PC-9 (cell line): ENCODE measurements at regions not wholly inside any gene's neighbourhood (a gene's known extent, or its start where the extent isn't known, plus 50 kb on each side); places are given as distances from the start of the nearest gene placed in this dataset.

ENCODE experiments used
- EZH2 ChIP-seq: fragments of 200-600 bp; sonication (generic); IDR thresholded peaks from 2 replicates; pipeline ENCODE4 v1.8.0; 2017; ENCODE audit warnings: antibody characterized with exemption, low read depth
- TF ChIP-seq, protein P1 (sequence below): fragments of 200-600 bp; sonication (generic); conservative IDR thresholded peaks from 2 replicates; pipeline ENCODE4 v1.6.1; 2017; ENCODE audit warnings: mixed run types, antibody characterized with exemption, mild to moderate bottlenecking, moderate library complexity

DNA sequence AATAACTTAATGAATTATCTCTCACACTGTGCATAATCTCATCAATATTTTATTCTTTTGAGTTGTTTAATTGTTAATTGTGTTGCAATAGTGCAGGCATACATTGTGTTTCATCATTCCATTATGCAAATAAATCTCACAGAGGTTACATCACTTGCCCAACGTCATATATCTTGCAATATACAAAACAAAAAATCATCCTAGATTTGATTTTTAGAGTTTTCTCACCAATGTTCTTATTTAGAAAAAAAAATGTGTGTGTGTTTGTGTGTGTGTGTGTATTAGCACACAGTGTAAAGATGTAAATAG, 662.5 kb upstream of the GBE1 start:
- TF ChIP-seq, protein P1, sequence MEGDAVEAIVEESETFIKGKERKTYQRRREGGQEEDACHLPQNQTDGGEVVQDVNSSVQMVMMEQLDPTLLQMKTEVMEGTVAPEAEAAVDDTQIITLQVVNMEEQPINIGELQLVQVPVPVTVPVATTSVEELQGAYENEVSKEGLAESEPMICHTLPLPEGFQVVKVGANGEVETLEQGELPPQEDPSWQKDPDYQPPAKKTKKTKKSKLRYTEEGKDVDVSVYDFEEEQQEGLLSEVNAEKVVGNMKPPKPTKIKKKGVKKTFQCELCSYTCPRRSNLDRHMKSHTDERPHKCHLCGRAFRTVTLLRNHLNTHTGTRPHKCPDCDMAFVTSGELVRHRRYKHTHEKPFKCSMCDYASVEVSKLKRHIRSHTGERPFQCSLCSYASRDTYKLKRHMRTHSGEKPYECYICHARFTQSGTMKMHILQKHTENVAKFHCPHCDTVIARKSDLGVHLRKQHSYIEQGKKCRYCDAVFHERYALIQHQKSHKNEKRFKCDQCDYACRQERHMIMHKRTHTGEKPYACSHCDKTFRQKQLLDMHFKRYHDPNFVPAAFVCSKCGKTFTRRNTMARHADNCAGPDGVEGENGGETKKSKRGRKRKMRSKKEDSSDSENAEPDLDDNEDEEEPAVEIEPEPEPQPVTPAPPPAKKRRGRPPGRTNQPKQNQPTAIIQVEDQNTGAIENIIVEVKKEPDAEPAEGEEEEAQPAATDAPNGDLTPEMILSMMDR = no peak
- TF ChIP-seq EZH2 = no peak
